Panc1 (cell line): ENCODE measurements at regions not wholly inside any gene's neighbourhood (a gene's known extent, or its start where the extent isn't known, plus 50 kb on each side); places are given as distances from the start of the nearest gene placed in this dataset.

Source experiments
- ATAC-seq: fragments of 200-7000 bp; cut with Tn5 transposase; 2 replicates; pipeline ENCODE4 v1.9.1; 2020; ENCODE audit warnings: mild to moderate bottlenecking, moderate library complexity
- BruUV-seq: library from RNA; stranded (reverse); fragments of 400-500 nt; replicated peaks from 2 replicates; lab custom pipeline; 2021; lab: Mats Ljungman, UMichigan
- CTCF ChIA-PET: fragments of 300-600 bp; sonication (Branson Sonifier 250); formaldehyde crosslinking; loops from one replicate; lab custom pipeline; 2022; ENCODE audit warnings: antibody characterized with exemption; lab: Charles Lee
- POLR2A ChIA-PET: fragments of 300-600 bp; sonication (Branson Sonifier 250); formaldehyde crosslinking; loops from one replicate; lab custom pipeline; 2022; ENCODE audit warnings: antibody characterized with exemption; lab: Charles Lee
- DNase-seq: peaks from one replicate; pipeline ENCODE4 v3.0.0-alpha.2; 2010; ENCODE audit warnings: low read depth, low spot score
- H3K27ac ChIP-seq: 2 replicates; pipeline ENCODE4 v1.5.1; 2011; ENCODE audit warnings: mild to moderate bottlenecking, low read length, inconsistent platforms
- H3K27me3 ChIP-seq: fragments of 200-500 bp; sonication (Bioruptor generic); 2 replicates; pipeline ENCODE4 v1.6.0; 2014; ENCODE audit warnings: low read length, inconsistent platforms; ENCODE audit not compliant: control insufficient read depth, insufficient read depth
- H3K36me3 ChIP-seq: fragments of 200-500 bp; sonication (Bioruptor generic); 2 replicates; pipeline ENCODE4 v1.5.1; 2014; ENCODE audit warnings: inconsistent platforms, mild to moderate bottlenecking, low read length, moderate library complexity; ENCODE audit not compliant: control insufficient read depth, insufficient read depth
- H3K4me1 ChIP-seq: 2 replicates; pipeline ENCODE4 v1.5.1; 2011; ENCODE audit warnings: inconsistent platforms, mild to moderate bottlenecking, low read length, moderate library complexity; ENCODE audit not compliant: control insufficient read depth, insufficient read depth
- H3K4me3 ChIP-seq, 2 experiments: 2 replicates each; pipeline ENCODE4 v1.5.1; 2011 to 2012; ENCODE audit warnings: low read depth in 2 of 2, low read length in 2 of 2, mild to moderate bottlenecking in 2 of 2, inconsistent platforms in 1 of 2, moderate library complexity in 1 of 2
- H3K9me3 ChIP-seq: fragments of 200-500 bp; sonication (Bioruptor generic); 2 replicates; pipeline ENCODE4 v1.5.1; 2014; ENCODE audit warnings: low read depth, mild to moderate bottlenecking, inconsistent platforms, low read length, moderate library complexity; ENCODE audit not compliant: control insufficient read depth, insufficient read depth
- CTCF ChIP-seq: fragments of 450-650 bp; IDR thresholded peaks from 2 replicates; pipeline ENCODE4 v1.5.1; 2017; ENCODE audit warnings: mild to moderate bottlenecking
- POLR2AphosphoS5 ChIP-seq: IDR thresholded peaks from 2 replicates; pipeline ENCODE4 v1.6.1; 2012; ENCODE audit warnings: mild to moderate bottlenecking, low read depth, low read length, moderate library complexity
- REST ChIP-seq, 2 experiments: IDR thresholded peaks; 2 replicates each; pipeline ENCODE4 v1.6.1; 2011 to 2012; ENCODE audit warnings: low read depth in 2 of 2, control low read depth in 1 of 2, low read length in 1 of 2, mild to moderate bottlenecking in 1 of 2, moderate library complexity in 1 of 2; ENCODE audit not compliant: insufficient read depth in 1 of 2
- SIN3A ChIP-seq: IDR thresholded peaks from 2 replicates; pipeline ENCODE4 v1.6.1; 2012; ENCODE audit warnings: low read depth, mild to moderate bottlenecking, low read length, moderate library complexity, borderline replicate concordance; ENCODE audit not compliant: insufficient read depth
- TCF7L2 ChIP-seq: IDR thresholded peaks from 2 replicates; pipeline ENCODE4 v1.6.1; 2011; ENCODE audit warnings: mild to moderate bottlenecking, low read depth, low read length, inconsistent platforms
- in situ Hi-C: cut with HindIII; loops from 2 replicates; pipeline ENCODE4 v1.10.0; 2016; ENCODE audit warnings: low sequenced_read_pairs, low pct_unique_long_range_greater_than_20kb
- intact Hi-C: fragments of 100-400 bp; cut with micrococcal nuclease; formaldehyde crosslinking; loops from one replicate; pipeline ENCODE4 v1.10.0; 2022; ENCODE audit not compliant: unreplicated experiment

- no peaks in the 10 kb centered on the region for H3K27me3 ChIP-seq
- ATAC-seq = no peak
- H3K4me3 ChIP-seq = no peak overlapping the region
- in situ Hi-C loops = no loop called here
- ChIA-PET CTCF (no interaction called here), POLR2A (no interaction called here)
- no peak for TF ChIP-seq POLR2AphosphoS5
- TF ChIP-seq REST (IDR thresholded peaks at IDR 0.05; ENCODE audit: insufficient read depth in 1 of 2, low read depth in 2 of 2, low read length in 1 of 2) = no peak
- TF ChIP-seq TCF7L2 = no peak
- no peak for TF ChIP-seq CTCF
- TF ChIP-seq SIN3A = no peak
- H3K4me1 ChIP-seq = no peaks in the 10 kb centered on the region
- DNase-seq = no peak
- no TSS peak for BruUV-seq
- no peaks in the 10 kb centered on the region for H3K36me3 ChIP-seq
- intact Hi-C loops = no loop called here
- H3K27ac ChIP-seq = no peak overlapping the region
- no peaks in the 10 kb centered on the region for H3K9me3 ChIP-seq
These were observed 418.9 kb upstream of the RPS6KA3 start for GRCh38 chrX:20685652-20686051.

- Histone ChIP-seq H3K27ac (no peak overlapping the region), H3K27me3 (no peaks in the 10 kb centered on the region), H3K36me3 (no peaks in the 10 kb centered on the region), H3K9me3 (no peaks in the 10 kb centered on the region), H3K4me3 (no peak overlapping the region), H3K4me1 (no peaks in the 10 kb centered on the region)
- no TSS peak for BruUV-seq
- DNase-seq = no peak
- TF ChIP-seq REST (IDR thresholded peaks at IDR 0.05; ENCODE audit: insufficient read depth in 1 of 2, low read depth in 2 of 2, low read length in 1 of 2) (no peak), TCF7L2 (no peak), SIN3A (no peak), POLR2AphosphoS5 (no peak), CTCF (no peak)
- no peak for ATAC-seq
- intact Hi-C loops (no loop called here), in situ Hi-C loops (no loop called here)
- POLR2A ChIA-PET = no interaction called here
- CTCF ChIA-PET = no interaction called here
These were observed 415.0 kb upstream of the RPS6KA3 start for GRCh38 chrX:20681683-20682082.
